Gastroesophageal sphincter (tissue), 4 donors: ENCODE measurements at regions not wholly inside any gene's neighbourhood (a gene's known extent, or its start where the extent isn't known, plus 50 kb on each side); places are given as distances from the start of the nearest gene placed in this dataset.
"Not testable (repeated sequence)": the region's sequence is repeated elsewhere in the genome, so short reads cannot be mapped to it uniquely, and the experiment has no call there.

Experiments
- ATAC-seq: fragments of 150-250 bp; one replicate; pipeline ENCODE4 v1.9.1; 2016; ENCODE audit warnings: mild to moderate bottlenecking, moderate library complexity
- H3K27ac ChIP-seq, 4 donors: fragments of 200-600 bp; sonication (generic) in 3 of 4; 1 replicate in 3 of 4; 2 replicates in 1 of 4; pipeline ENCODE4 v1.5.1; 2016 to 2019
- H3K27me3 ChIP-seq: fragments of 200-600 bp; sonication (generic); one replicate; pipeline ENCODE4 v1.5.1; 2019
- H3K36me3 ChIP-seq, 2 donors: fragments of 200-600 bp; sonication (generic); one replicate each; pipeline ENCODE4 v1.5.1; 2019; ENCODE audit warnings: control low read depth in 1 of 2
- H3K4me1 ChIP-seq, 3 donors: fragments of 200-600 bp; sonication (generic); 1 replicate in 2 of 3; 2 replicates in 1 of 3; pipeline ENCODE4 v1.5.1; 2016 to 2019; ENCODE audit warnings: control low read depth in 2 of 3
- H3K4me3 ChIP-seq, 2 donors: fragments of 200-600 bp; sonication (generic); one replicate each; pipeline ENCODE4 v1.5.1; 2019; ENCODE audit warnings: mild to moderate bottlenecking in 1 of 2, moderate library complexity in 1 of 2
- H3K9me3 ChIP-seq, 3 donors: fragments of 200-600 bp; sonication (generic); one replicate each; pipeline ENCODE4 v1.5.1; 2017 to 2019; ENCODE audit warnings: control low read depth in 2 of 3
- EP300 ChIP-seq: sonication (generic); formaldehyde crosslinking; IDR thresholded peaks from one replicate; pipeline ENCODE4 v1.6.1; 2017; ENCODE audit warnings: antibody characterized with exemption, mild to moderate bottlenecking
- POLR2A ChIP-seq, 2 donors: fragments of 450-650 bp; IDR thresholded peaks; one replicate each; pipeline ENCODE4 v1.6.1; 2017; ENCODE audit warnings: antibody characterized with exemption in 2 of 2, mild to moderate bottlenecking in 2 of 2, moderate library complexity in 1 of 2
- POLR2AphosphoS5 ChIP-seq: sonication (generic); formaldehyde crosslinking; IDR thresholded peaks from one replicate; pipeline ENCODE4 v1.6.1; 2017; ENCODE audit warnings: antibody characterized with exemption
- WGBS, 2 donors: methylation state at CpG; one replicate each; pipeline ENCODE4 v1.1.5; 2018; ENCODE audit warnings: low coverage in 1 of 2; 5-methylcytosine and 5-hydroxymethylcytosine counted together
- TF ChIP-seq, protein P1 (sequence below), 4 experiments: fragments of 200-600 bp in 2 of 4; fragments of 450-650 bp in 2 of 4; sonication (generic) in 1 of 4; IDR thresholded peaks; one replicate each; pipeline ENCODE4 v1.5.1; 2017 to 2019; ENCODE audit warnings: antibody characterized with exemption in 4 of 4, mild to moderate bottlenecking in 2 of 4, moderate library complexity in 2 of 4

DNA sequence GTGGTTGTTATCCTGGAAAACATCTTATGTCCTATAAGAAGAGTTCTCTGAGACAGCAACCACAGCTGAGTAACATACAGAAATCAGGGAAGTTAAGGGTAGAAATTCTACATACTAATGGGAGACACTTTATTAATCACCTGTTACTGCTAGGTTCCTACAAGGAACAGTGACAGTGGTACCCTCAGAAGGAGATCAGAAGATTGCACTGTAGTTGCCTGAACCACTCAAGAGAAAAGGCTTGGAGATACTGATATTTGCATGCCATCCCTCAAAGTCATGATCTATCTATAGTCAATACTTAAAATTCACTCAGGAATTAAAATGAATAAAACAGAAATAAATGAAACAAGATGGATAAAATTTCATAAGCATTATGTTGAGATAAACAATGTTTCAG, 136.0 kb downstream of the LMLN start:
- TF ChIP-seq POLR2AphosphoS5 (no peak), EP300 (no peak)
- TF ChIP-seq, protein P1, sequence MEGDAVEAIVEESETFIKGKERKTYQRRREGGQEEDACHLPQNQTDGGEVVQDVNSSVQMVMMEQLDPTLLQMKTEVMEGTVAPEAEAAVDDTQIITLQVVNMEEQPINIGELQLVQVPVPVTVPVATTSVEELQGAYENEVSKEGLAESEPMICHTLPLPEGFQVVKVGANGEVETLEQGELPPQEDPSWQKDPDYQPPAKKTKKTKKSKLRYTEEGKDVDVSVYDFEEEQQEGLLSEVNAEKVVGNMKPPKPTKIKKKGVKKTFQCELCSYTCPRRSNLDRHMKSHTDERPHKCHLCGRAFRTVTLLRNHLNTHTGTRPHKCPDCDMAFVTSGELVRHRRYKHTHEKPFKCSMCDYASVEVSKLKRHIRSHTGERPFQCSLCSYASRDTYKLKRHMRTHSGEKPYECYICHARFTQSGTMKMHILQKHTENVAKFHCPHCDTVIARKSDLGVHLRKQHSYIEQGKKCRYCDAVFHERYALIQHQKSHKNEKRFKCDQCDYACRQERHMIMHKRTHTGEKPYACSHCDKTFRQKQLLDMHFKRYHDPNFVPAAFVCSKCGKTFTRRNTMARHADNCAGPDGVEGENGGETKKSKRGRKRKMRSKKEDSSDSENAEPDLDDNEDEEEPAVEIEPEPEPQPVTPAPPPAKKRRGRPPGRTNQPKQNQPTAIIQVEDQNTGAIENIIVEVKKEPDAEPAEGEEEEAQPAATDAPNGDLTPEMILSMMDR (IDR thresholded peaks at IDR 0.05) = no peak
- Histone ChIP-seq H3K27ac (no peak overlapping the region), H3K4me1 (no peaks in the 10 kb centered on the region), H3K9me3 (no peaks in the 10 kb centered on the region), H3K36me3 (no peaks in the 10 kb centered on the region), H3K4me3 (no peak overlapping the region), H3K27me3 (peaks cover 44% of the 10 kb centered on the region)
- ATAC-seq = no peak

DNA sequence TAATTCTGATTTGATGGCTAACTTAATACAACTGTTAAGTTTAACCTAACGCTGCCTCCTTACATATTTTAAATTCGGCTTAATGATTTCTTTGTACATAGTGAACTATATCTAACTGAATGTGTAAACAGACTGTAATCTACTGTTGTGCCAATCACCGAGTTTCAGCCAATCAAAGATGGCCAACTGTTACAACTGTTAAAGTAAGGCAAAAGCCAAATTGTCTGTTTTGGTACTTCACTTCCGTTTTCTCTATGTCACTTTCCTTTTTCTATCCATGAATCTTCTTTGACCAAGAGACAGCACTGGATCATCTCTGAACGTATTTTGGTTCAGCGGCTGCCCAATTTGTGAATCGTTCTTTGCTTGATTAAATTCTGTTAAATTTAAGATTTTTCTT, 137.0 kb downstream of the LMLN start:
- Histone ChIP-seq H3K4me1 (no peaks in the 10 kb centered on the region), H3K9me3 (no peaks in the 10 kb centered on the region), H3K27me3 (peaks cover 37% of the 10 kb centered on the region), H3K36me3 (no peaks in the 10 kb centered on the region), H3K27ac (no peak overlapping the region), H3K4me3 (no peak overlapping the region)
- ATAC-seq = no peak
- WGBS, 2 donors = 69 to 73% methylated on average over 7 of the region's 7 CpGs
- TF ChIP-seq, protein P1 (IDR thresholded peaks at IDR 0.05) = no peak
- TF ChIP-seq POLR2A (IDR thresholded peaks at IDR 0.05) = no peak
- TF ChIP-seq POLR2AphosphoS5 = no peak
- no peak for TF ChIP-seq EP300

DNA sequence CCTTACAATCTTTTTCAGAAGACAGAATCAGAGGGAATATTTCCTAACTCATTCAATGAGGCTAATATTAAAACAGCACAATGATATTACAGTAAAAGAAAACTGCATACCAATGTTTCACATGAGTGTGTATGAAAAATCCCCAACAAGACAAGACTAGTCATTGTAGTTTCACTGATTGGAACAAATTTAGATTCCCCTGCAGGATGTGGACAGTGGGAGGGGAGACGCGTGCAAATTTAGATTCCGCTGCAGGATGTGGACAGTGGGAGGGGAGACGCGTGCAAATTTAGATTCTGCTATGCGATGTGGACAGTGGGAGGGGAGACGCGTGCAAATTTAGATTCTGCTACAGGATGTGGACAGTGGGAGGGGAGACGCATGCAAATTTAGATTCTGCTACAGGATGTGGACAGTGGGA, 138.7 kb downstream of the LMLN start:
- not testable (repeated sequence) for H3K9me3 ChIP-seq, H3K27ac ChIP-seq, ATAC-seq, H3K4me1 ChIP-seq, H3K4me3 ChIP-seq, H3K36me3 ChIP-seq
- WGBS, 2 donors = 62 to 67% methylated on average over 1 to 9 of the region's 9 CpGs
- peaks cover 21% of the 10 kb centered on the region for H3K27me3 ChIP-seq

DNA sequence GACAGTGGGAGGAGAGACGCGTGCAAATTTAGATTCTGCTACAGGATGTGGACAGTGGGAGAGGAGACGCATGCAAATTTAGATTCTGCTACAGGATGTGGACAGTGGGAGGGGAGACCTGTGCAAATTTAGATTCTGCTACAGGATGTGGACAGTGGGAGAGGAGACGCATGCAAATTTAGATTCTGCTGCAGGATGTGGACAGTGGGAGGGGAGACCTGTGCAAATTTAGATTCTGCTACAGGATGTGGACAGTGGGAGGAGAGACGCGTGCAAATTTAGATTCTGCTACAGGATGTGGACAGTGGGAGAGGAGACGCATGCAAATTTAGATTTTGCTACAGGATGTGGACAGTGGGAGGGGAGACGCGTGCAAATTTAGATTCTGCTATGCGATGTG, 143.1 kb downstream of the LMLN start:
- not testable (repeated sequence) for H3K27ac ChIP-seq, H3K9me3 ChIP-seq, H3K4me1 ChIP-seq, H3K4me3 ChIP-seq, H3K36me3 ChIP-seq, ATAC-seq
- WGBS, 2 donors = 76% methylated on average over 2 of the region's 10 CpGs; no CpG with 5 or more reads in 1 of the 2 donors
- peaks cover 23% of the 10 kb centered on the region for H3K27me3 ChIP-seq

DNA sequence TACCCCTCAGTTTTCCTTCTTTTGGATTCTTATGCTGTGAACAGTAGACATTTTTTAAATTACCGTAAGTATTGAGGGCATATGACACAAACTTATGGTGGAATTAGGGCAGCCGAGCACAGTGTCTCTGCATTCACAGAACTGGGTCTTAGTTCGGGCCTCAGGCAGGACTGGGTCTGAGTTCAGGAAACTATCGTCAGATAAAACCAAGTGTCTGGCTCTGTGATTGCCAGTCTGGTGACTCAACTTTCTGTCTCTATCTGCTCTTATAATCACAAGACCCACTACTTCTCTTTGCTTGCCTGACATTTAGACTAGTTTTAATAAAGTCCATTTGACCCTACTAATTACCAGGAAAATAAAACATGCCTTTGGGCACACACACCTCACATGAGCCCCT, 146.2 kb downstream of the LMLN start:
- TF ChIP-seq EP300 (no peak), POLR2AphosphoS5 (no peak), POLR2A (IDR thresholded peaks at IDR 0.05) (no peak)
- TF ChIP-seq, protein P1 (IDR thresholded peaks at IDR 0.05) = no peak
- WGBS, 2 donors = 81 to 87% methylated on average over 3 to 4 of the region's 4 CpGs
- Histone ChIP-seq H3K27ac (no peak overlapping the region), H3K27me3 (peaks cover 52% of the 10 kb centered on the region), H3K4me3 (no peak overlapping the region), H3K4me1 (no peaks in the 10 kb centered on the region), H3K9me3 (no peaks in the 10 kb centered on the region), H3K36me3 (no peaks in the 10 kb centered on the region)
- ATAC-seq = no peak

DNA sequence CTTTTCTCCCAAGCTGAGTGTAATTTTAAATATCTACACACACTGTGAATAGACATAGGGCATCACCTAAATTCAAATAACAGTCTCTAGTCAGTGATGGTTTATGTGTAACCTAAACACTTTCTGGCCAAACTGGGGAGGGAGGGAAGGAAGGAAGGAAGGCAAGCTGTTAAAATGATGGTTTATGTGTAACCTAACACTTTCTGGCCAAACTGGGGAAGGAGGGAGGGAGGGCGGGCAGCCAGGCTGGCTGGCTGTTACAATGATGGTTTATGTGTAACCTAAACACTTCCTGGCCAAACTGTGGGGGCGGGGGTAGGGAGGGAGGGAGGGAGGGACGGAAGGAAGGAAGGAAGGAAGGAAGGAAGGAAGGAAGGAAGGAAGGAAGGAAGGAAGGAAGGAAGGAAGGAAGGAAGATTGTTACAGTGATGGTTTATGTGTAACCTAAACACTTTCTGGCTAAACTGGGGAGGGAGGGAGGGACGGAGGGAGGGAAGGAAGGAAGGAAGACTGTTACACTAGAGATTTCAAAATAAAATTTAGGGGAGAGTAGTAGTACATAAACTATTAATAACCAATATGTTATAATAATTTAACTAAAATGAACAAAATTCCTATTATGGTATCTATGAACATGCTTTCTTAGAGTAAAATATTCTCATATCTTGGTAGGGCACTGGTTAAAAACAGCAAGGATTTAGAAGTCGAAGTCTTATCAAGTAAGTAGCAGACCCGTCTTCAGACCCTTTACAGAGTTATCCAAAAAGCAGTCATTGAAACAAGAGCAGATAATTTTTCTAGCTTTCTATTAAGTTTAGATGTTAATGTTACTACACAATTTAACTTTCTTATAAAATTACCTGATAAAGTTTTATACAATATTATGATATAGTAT, 148.1 kb downstream of the LMLN start:
- Histone ChIP-seq H3K36me3 (no peaks in the 10 kb centered on the region), H3K27me3 (peaks cover 70% of the 10 kb centered on the region), H3K27ac (no peak overlapping the region), H3K4me3 (no peak overlapping the region), H3K4me1 (no peaks in the 10 kb centered on the region), H3K9me3 (no peaks in the 10 kb centered on the region)
- TF ChIP-seq, protein P1 (IDR thresholded peaks at IDR 0.05) = no peak
- TF ChIP-seq POLR2A (IDR thresholded peaks at IDR 0.05) (no peak), EP300 (no peak), POLR2AphosphoS5 (no peak)
- WGBS, 2 donors = 8 to 15% methylated on average over 4 of the region's 6 CpGs
- no peak for ATAC-seq
